ENCODE measurements at regions not wholly inside any gene's neighbourhood (a gene's known extent, or its start where the extent isn't known, plus 50 kb on each side); places are given as distances from the start of the nearest gene placed in this dataset.

GRCh38 chr1:38578271-38578951, 281.2 kb downstream of the RRAGC start:
- H3K18ac ChIP-seq (ENCODE audit: low read depth in 1 of 2, low read length in 2 of 2), result no peak overlapping the region
- no peak overlapping the region for H3K4me2 ChIP-seq (ENCODE audit: low read length, poor library complexity, severe bottlenecking)
- no peak overlapping the region for H2BK5ac ChIP-seq (ENCODE audit: low read depth, low read length, poor library complexity, severe bottlenecking)
- H2AFZ ChIP-seq (ENCODE audit: low read depth, low read length), result no peak overlapping the region
- H3K4me1 ChIP-seq (ENCODE audit: control insufficient read depth, insufficient read depth, low read depth, low read length), result peaks cover 5% of the 10 kb centered on the region
- no peak overlapping the region for H4K91ac ChIP-seq (ENCODE audit: low read length)
- no peak overlapping the region for H2BK12ac ChIP-seq (ENCODE audit: low read length in 2 of 2)
- no peak overlapping the region for H3K23ac ChIP-seq (ENCODE audit: low read length in 2 of 2)
- no peak overlapping the region for H2BK15ac ChIP-seq (ENCODE audit: low read depth, poor library complexity, severe bottlenecking)
- H4K8ac ChIP-seq (ENCODE audit: low read length), result no peak overlapping the region
- H3K79me1 ChIP-seq (replicated peaks; ENCODE audit: low read length, poor library complexity, severe bottlenecking), result no peaks in the 10 kb centered on the region
- WGBS, result 3% methylated on average over 54 of the region's 66 CpGs
- H3K4me3 ChIP-seq (ENCODE audit: insufficient read depth in 1 of 2, low read depth in 1 of 2, low read length in 2 of 2), result no peak overlapping the region
- H3K36me3 ChIP-seq (ENCODE audit: control insufficient read depth in 1 of 2, insufficient read depth in 2 of 2, low read depth in 1 of 2, low read length in 2 of 2), result no peaks in the 10 kb centered on the region
- H3K27me3 ChIP-seq (ENCODE audit: control insufficient read depth in 1 of 2, insufficient read depth in 1 of 2, low read length in 2 of 2), result peaks cover 39 to 63% of the 10 kb centered on the region in 2 experiments
- no peak for DNase-seq
- no peak overlapping the region for H3K9ac ChIP-seq (ENCODE audit: low read length)
- no peak overlapping the region for H3K14ac ChIP-seq (ENCODE audit: low read length in 2 of 2)
- H2BK120ac ChIP-seq (ENCODE audit: low read depth, low read length), result no peak overlapping the region
- no peak overlapping the region for H3K4ac ChIP-seq (ENCODE audit: low read depth in 1 of 2, low read length in 2 of 2)
- no peak overlapping the region for H3K27ac ChIP-seq (ENCODE audit: low read length, poor library complexity, severe bottlenecking)
- no peak overlapping the region for H2AK5ac ChIP-seq (ENCODE audit: low read length, severe bottlenecking)
- H3K9me3 ChIP-seq (ENCODE audit: control insufficient read depth, low read length), result no peaks in the 10 kb centered on the region

GRCh38 chr1:38577937-38578270, 281.7 kb downstream of the RRAGC start:
- no peak for DNase-seq
- Histone ChIP-seq H2AK5ac (ENCODE audit: low read length, severe bottlenecking) (no peak overlapping the region), H3K36me3 (ENCODE audit: control insufficient read depth in 1 of 2, insufficient read depth in 2 of 2, low read depth in 1 of 2, low read length in 2 of 2) (no peaks in the 10 kb centered on the region), H3K9ac (ENCODE audit: low read length) (no peak overlapping the region), H3K18ac (ENCODE audit: low read depth in 1 of 2, low read length in 2 of 2) (no peak overlapping the region), H3K14ac (ENCODE audit: low read length in 2 of 2) (no peak overlapping the region), H2BK15ac (ENCODE audit: low read depth, poor library complexity, severe bottlenecking) (no peak overlapping the region), H3K79me1 (replicated peaks; ENCODE audit: low read length, poor library complexity, severe bottlenecking) (no peaks in the 10 kb centered on the region), H3K27ac (ENCODE audit: low read length, poor library complexity, severe bottlenecking) (no peak overlapping the region), H2BK5ac (ENCODE audit: low read depth, low read length, poor library complexity, severe bottlenecking) (no peak overlapping the region), H3K4ac (ENCODE audit: low read depth in 1 of 2, low read length in 2 of 2) (no peak overlapping the region), H4K91ac (ENCODE audit: low read length) (no peak overlapping the region), H3K4me3 (ENCODE audit: insufficient read depth in 1 of 2, low read depth in 1 of 2, low read length in 2 of 2) (no peak overlapping the region), H3K23ac (ENCODE audit: low read length in 2 of 2) (no peak overlapping the region), H4K8ac (ENCODE audit: low read length) (no peak overlapping the region), H2AFZ (ENCODE audit: low read depth, low read length) (no peak overlapping the region), H3K9me3 (ENCODE audit: control insufficient read depth, low read length) (no peaks in the 10 kb centered on the region), H3K4me1 (ENCODE audit: control insufficient read depth, insufficient read depth, low read depth, low read length) (peaks cover 5% of the 10 kb centered on the region), H2BK120ac (ENCODE audit: low read depth, low read length) (no peak overlapping the region), H3K27me3 (ENCODE audit: control insufficient read depth in 1 of 2, insufficient read depth in 1 of 2, low read length in 2 of 2) (peaks cover 39 to 63% of the 10 kb centered on the region in 2 experiments), H3K4me2 (ENCODE audit: low read length, poor library complexity, severe bottlenecking) (no peak overlapping the region), H2BK12ac (ENCODE audit: low read length in 2 of 2) (no peak overlapping the region)
- WGBS, result 19% methylated on average over 5 of the region's 5 CpGs

GRCh38 chr1:38577385-38577784, 282.2 kb downstream of the RRAGC start:
- H2BK120ac ChIP-seq (ENCODE audit: low read depth, low read length), result no peak overlapping the region
- no peak overlapping the region for H2BK5ac ChIP-seq (ENCODE audit: low read depth, low read length, poor library complexity, severe bottlenecking)
- no peak overlapping the region for H3K9ac ChIP-seq (ENCODE audit: low read length)
- H2BK15ac ChIP-seq (ENCODE audit: low read depth, poor library complexity, severe bottlenecking), result no peak overlapping the region
- DNase-seq, result no peak
- H3K14ac ChIP-seq (ENCODE audit: low read length in 2 of 2), result no peak overlapping the region
- no peaks in the 10 kb centered on the region for H3K36me3 ChIP-seq (ENCODE audit: control insufficient read depth in 1 of 2, insufficient read depth in 2 of 2, low read depth in 1 of 2, low read length in 2 of 2)
- peaks cover 39 to 65% of the 10 kb centered on the region in 2 experiments for H3K27me3 ChIP-seq (ENCODE audit: control insufficient read depth in 1 of 2, insufficient read depth in 1 of 2, low read length in 2 of 2)
- no peaks in the 10 kb centered on the region for H3K9me3 ChIP-seq (ENCODE audit: control insufficient read depth, low read length)
- H2BK12ac ChIP-seq (ENCODE audit: low read length in 2 of 2), result no peak overlapping the region
- H3K4me3 ChIP-seq (ENCODE audit: insufficient read depth in 1 of 2, low read depth in 1 of 2, low read length in 2 of 2), result no peak overlapping the region
- H3K4me1 ChIP-seq (ENCODE audit: control insufficient read depth, insufficient read depth, low read depth, low read length), result peaks cover 5% of the 10 kb centered on the region
- no peak overlapping the region for H3K4ac ChIP-seq (ENCODE audit: low read depth in 1 of 2, low read length in 2 of 2)
- WGBS, result 36% methylated on average over 4 of the region's 4 CpGs
- H2AFZ ChIP-seq (ENCODE audit: low read depth, low read length), result no peak overlapping the region
- no peak overlapping the region for H3K18ac ChIP-seq (ENCODE audit: low read depth in 1 of 2, low read length in 2 of 2)
- H4K91ac ChIP-seq (ENCODE audit: low read length), result no peak overlapping the region
- H3K79me1 ChIP-seq (replicated peaks; ENCODE audit: low read length, poor library complexity, severe bottlenecking), result no peaks in the 10 kb centered on the region
- no peak overlapping the region for H2AK5ac ChIP-seq (ENCODE audit: low read length, severe bottlenecking)
- no peak overlapping the region for H3K23ac ChIP-seq (ENCODE audit: low read length in 2 of 2)
- no peak overlapping the region for H3K4me2 ChIP-seq (ENCODE audit: low read length, poor library complexity, severe bottlenecking)
- no peak overlapping the region for H3K27ac ChIP-seq (ENCODE audit: low read length, poor library complexity, severe bottlenecking)
- no peak overlapping the region for H4K8ac ChIP-seq (ENCODE audit: low read length)

- no peak overlapping the region for H3K27ac ChIP-seq (ENCODE audit: low read length, poor library complexity, severe bottlenecking)
- no peak overlapping the region for H3K4me3 ChIP-seq (ENCODE audit: insufficient read depth in 1 of 2, low read depth in 1 of 2, low read length in 2 of 2)
- H2BK120ac ChIP-seq (ENCODE audit: low read depth, low read length), result no peak overlapping the region
- no peaks in the 10 kb centered on the region for H3K36me3 ChIP-seq (ENCODE audit: control insufficient read depth in 1 of 2, insufficient read depth in 2 of 2, low read depth in 1 of 2, low read length in 2 of 2)
- H2AFZ ChIP-seq (ENCODE audit: low read depth, low read length), result no peak overlapping the region
- H4K91ac ChIP-seq (ENCODE audit: low read length), result no peak overlapping the region
- no peak overlapping the region for H3K23ac ChIP-seq (ENCODE audit: low read length in 2 of 2)
- no peak overlapping the region for H3K18ac ChIP-seq (ENCODE audit: low read depth in 1 of 2, low read length in 2 of 2)
- no peak overlapping the region for H3K4me2 ChIP-seq (ENCODE audit: low read length, poor library complexity, severe bottlenecking)
- H2BK12ac ChIP-seq (ENCODE audit: low read length in 2 of 2), result no peak overlapping the region
- H2BK15ac ChIP-seq (ENCODE audit: low read depth, poor library complexity, severe bottlenecking), result no peak overlapping the region
- no peak overlapping the region for H2AK5ac ChIP-seq (ENCODE audit: low read length, severe bottlenecking)
- H3K9ac ChIP-seq (ENCODE audit: low read length), result no peak overlapping the region
- no peak overlapping the region for H3K4ac ChIP-seq (ENCODE audit: low read depth in 1 of 2, low read length in 2 of 2)
- 61% methylated on average over 6 of the region's 6 CpGs for WGBS
- no peaks in the 10 kb centered on the region for H3K9me3 ChIP-seq (ENCODE audit: control insufficient read depth, low read length)
- no peaks in the 10 kb centered on the region for H3K79me1 ChIP-seq (replicated peaks; ENCODE audit: low read length, poor library complexity, severe bottlenecking)
- no peak for DNase-seq
- no peak overlapping the region for H4K8ac ChIP-seq (ENCODE audit: low read length)
- no peak overlapping the region for H3K14ac ChIP-seq (ENCODE audit: low read length in 2 of 2)
- H3K27me3 ChIP-seq (ENCODE audit: control insufficient read depth in 1 of 2, insufficient read depth in 1 of 2, low read length in 2 of 2), result peaks cover 39 to 75% of the 10 kb centered on the region in 2 experiments
- peaks cover 5% of the 10 kb centered on the region for H3K4me1 ChIP-seq (ENCODE audit: control insufficient read depth, insufficient read depth, low read depth, low read length)
- H2BK5ac ChIP-seq (ENCODE audit: low read depth, low read length, poor library complexity, severe bottlenecking), result no peak overlapping the region
These were observed 283.3 kb downstream of the RRAGC start for GRCh38 chr1:38576241-38576640.

Measured in mesenchymal stem cell (in vitro differentiated cells and primary cell).